Right ventricle myocardium inferior (tissue), 1 donor: ENCODE measurements at regions not wholly inside any gene's neighbourhood (a gene's known extent, or its start where the extent isn't known, plus 50 kb on each side); places are given as distances from the start of the nearest gene placed in this dataset. TPM values are rescaled to one million over a fixed set of nuclear protein-coding genes. Genes with fewer than 3 reads are reported as not detected.
A peak's percentile ranks its signal among the peaks of the same experiment; 100 is the strongest.

Experiments used
- ATAC-seq: fragments of 200-7000 bp; cut with Tn5 transposase; one replicate; pipeline ENCODE4 v1.9.1; 2020; ENCODE audit warnings: mild to moderate bottlenecking, moderate library complexity
- DNase-seq: peaks from one replicate; pipeline ENCODE4 v3.0.0; 2021; ENCODE audit errors: missing footprints
- intact Hi-C: fragments of 100-400 bp; cut with DNase I; formaldehyde crosslinking; loops from one replicate; pipeline ENCODE4 v1.11.0; 2022
- microRNA-seq: library from miRNA; unstranded; fragments of <30 nt; microRNA quantifications from one replicate; pipeline ENCODE4 v1.2.0, GENCODE V29; 2020
- donor health status: DM: no; HTN: yes; CAD: no; lungs with severe emphysema.

GRCh38 chr12:66047411-66048021 is 83.0 kb downstream of the LLPH start:
- no peak for DNase-seq
- no peak for ATAC-seq
- intact Hi-C loops = no loop called here

DNA sequence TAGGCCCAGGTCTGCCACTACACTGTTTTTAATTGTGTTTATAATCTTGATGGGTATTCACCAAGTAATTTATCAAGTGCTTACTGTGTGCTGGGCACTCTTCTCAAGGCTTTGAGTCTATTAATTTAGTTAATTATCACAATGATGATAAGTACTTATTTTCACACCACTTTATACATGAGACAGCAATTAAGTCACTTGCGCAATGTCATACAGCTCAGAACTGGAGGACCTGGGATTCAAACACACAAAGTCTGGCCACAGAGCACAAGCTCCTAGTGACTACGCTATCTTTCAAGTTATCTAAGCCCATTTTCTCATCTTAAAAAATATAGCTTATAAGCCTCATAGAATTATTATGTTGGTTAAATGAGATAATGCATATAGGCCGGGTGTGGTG is 85.0 kb downstream of the LLPH start:
- intact Hi-C loops = no loop called here
- ATAC-seq (no peak), DNase-seq (no peak)

- intact Hi-C loops = no loop called here
- no peak for ATAC-seq
Measured at GRCh38 chr12:66044731-66045130, 85.8 kb downstream of the LLPH start.

DNA sequence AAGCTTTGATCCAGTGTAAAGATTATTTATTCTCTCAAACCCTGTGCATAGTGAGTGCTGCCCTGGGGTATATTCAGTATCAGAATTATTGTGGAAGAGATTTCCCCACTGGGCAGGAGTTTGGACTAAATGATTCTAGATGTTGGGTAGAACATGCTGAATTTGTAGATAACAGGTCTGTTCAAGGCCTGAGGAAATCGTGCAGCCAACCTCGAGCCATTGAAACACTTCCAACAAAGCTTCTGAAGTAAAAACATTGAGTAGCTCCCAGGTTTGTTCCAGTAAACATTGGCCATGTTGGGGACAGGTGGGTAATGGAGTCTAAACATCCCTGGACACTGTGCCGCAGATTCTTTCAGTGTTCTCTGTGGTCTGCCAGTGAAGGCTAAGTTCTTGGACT is 87.5 kb downstream of the LLPH start:
- intact Hi-C loops = no loop called here
- DNase-seq = no peak
- no peak for ATAC-seq

More at GRCh38 chr12:66044731-66045130, 85.8 kb downstream of the LLPH start:
- DNase-seq = no peak

GRCh38 chr12:66041651-66042363 is 88.7 kb downstream of the LLPH start:
- no peak for ATAC-seq
- intact Hi-C loops = no loop called here
- no peak for DNase-seq

- DNase-seq (peak; percentile 57), ATAC-seq (peak; percentile 93)
- intact Hi-C loops = no loop called here
Measured at GRCh38 chr12:66036317-66036716, 94.2 kb downstream of the LLPH start.

GRCh38 chr12:66035288-66035966 is 95.1 kb downstream of the LLPH start:
- intact Hi-C loops = no loop called here
- DNase-seq (no peak), ATAC-seq (no peak)

GRCh38 chr12:66033151-66033550 is 97.4 kb downstream of the LLPH start:
- intact Hi-C loops = no loop called here
- no peak for ATAC-seq

GRCh38 chr12:66032739-66033138 is 97.8 kb downstream of the LLPH start:
- ATAC-seq (no peak), DNase-seq (no peak)
- intact Hi-C loops = no loop called here

More at GRCh38 chr12:66033151-66033550, 97.4 kb downstream of the LLPH start:
- DNase-seq = no peak

DNA sequence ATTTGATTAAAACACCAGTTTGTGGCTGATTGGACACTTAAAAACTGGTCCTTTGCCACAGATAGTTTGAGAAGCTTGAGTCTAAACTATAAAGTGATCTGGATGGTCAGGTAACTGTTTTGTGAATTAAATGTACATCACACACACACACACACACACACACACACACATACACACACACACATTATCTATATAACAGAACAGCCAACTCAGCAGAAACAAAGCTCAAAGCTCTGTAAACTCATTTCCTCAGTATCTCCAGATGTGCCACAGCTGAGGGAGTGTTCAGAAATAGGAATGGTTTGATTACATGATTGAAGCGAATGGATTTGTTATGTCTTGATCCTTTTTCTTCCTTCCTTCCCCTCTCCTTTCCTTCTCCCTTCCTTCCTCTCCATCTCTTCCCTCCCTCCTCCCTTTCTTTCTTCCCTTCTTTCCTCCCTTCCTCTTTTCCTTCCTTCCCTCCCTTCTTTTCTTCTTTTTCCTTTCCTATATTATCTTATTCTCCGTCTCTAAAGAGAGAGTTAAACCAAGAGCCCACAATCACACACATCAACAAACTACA is 100.3 kb downstream of the LLPH start:
- no peak for DNase-seq
- intact Hi-C loops = no loop called here
- ATAC-seq = no peak

DNA sequence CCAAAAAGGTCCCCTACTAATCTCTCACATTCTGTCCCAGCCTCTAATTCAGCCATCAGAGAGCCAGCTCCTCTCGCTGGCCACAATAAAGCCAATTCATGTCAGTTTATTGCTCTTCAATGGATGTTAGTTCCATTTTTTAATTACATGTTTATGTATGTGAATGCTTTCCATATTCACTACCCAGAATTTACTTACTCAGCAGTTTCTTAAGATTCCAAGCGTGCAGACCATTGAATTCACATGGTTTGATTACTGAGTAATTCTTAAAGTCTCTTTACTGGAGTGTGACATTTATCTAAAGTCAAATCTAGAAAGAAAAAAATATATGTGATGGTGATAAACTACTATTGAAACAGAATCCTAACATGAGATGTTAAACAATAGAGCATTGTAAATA is 102.2 kb downstream of the LLPH start:
- DNase-seq (no peak), ATAC-seq (no peak)
- intact Hi-C loops = no loop called here

DNA sequence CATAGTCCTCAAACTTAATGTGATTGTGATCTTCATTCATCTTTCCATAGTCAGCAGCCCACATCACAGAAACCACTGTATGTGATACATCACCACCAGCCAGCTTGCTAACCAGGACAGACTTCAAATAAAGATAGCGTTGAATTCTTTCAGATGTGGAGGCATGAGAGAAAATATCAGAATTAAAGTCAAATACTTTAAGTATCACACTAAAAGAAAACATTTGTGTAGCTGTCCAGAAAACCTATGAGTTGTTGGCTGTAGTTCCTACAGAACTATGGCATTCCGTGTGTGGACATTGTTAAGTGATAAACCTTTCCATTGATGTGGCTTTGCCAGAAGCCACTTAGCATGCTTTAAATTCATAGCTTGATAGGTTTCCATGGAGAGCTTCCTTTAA is 105.1 kb downstream of the LLPH start:
- ATAC-seq (no peak), DNase-seq (no peak)
- intact Hi-C loops = no loop called here

GRCh38 chr12:66024949-66025348 is 105.6 kb downstream of the LLPH start:
- no peak for DNase-seq
- intact Hi-C loops = no loop called here
- no peak for ATAC-seq

GRCh38 chr12:66020481-66020880 is 110.1 kb downstream of the LLPH start:
- intact Hi-C loops = no loop called here
- ATAC-seq = no peak

GRCh38 chr12:66017736-66018135 is 112.8 kb downstream of the LLPH start:
- DNase-seq (no peak), ATAC-seq (no peak)
- intact Hi-C loops = no loop called here

More at GRCh38 chr12:66020481-66020880, 110.1 kb downstream of the LLPH start:
- no peak for DNase-seq

Small RNAs in the stretch of these regions (microRNA-seq; reads per million reads assigned to microRNA genes)
- gene MIR6074 = not detected
